ENCODE measurements at regions not wholly inside any gene's neighbourhood (a gene's known extent, or its start where the extent isn't known, plus 50 kb on each side); places are given as distances from the start of the nearest gene placed in this dataset.

GRCh38 chr20:17017232-17017631, 209.6 kb upstream of the PCSK2 start:
- Histone ChIP-seq H3K4me3 (ENCODE audit: insufficient read depth, low read depth, low read length) (no peak overlapping the region), H3K4me1 (ENCODE audit: insufficient read depth, low read length) (no peaks in the 10 kb centered on the region), H3K9me3 (ENCODE audit: insufficient read depth, low read depth, low read length) (no peaks in the 10 kb centered on the region), H3K36me3 (ENCODE audit: insufficient read depth, low read length) (no peaks in the 10 kb centered on the region), H3K79me2 (ENCODE audit: insufficient read depth, low read length) (no peaks in the 10 kb centered on the region), H3K27me3 (ENCODE audit: insufficient read depth, low read length) (no peaks in the 10 kb centered on the region), H3K4me2 (ENCODE audit: low read length) (no peak overlapping the region), H2AFZ (ENCODE audit: low read depth, low read length) (no peak overlapping the region), H3K9ac (ENCODE audit: low read length) (no peak overlapping the region), H3K27ac (ENCODE audit: low read depth, low read length) (no peak overlapping the region), H4K20me1 (ENCODE audit: insufficient read depth, low read length) (no peaks in the 10 kb centered on the region)
- Mint-ChIP-seq H3K4me3 (ENCODE audit: unreplicated experiment) (no peak overlapping the region), H3K4me1 (ENCODE audit: low read depth, unreplicated experiment) (peaks cover 3% of the 10 kb centered on the region), H3K27me3 (ENCODE audit: low read depth, unreplicated experiment) (peaks cover 8% of the 10 kb centered on the region), H3K9me3 (ENCODE audit: unreplicated experiment) (no peaks in the 10 kb centered on the region), H3K36me3 (ENCODE audit: low read depth, unreplicated experiment) (no peaks in the 10 kb centered on the region), H3K27ac (ENCODE audit: unreplicated experiment) (no peak overlapping the region)
- FAIRE-seq = no peak
- TF ChIP-seq, protein P1, sequence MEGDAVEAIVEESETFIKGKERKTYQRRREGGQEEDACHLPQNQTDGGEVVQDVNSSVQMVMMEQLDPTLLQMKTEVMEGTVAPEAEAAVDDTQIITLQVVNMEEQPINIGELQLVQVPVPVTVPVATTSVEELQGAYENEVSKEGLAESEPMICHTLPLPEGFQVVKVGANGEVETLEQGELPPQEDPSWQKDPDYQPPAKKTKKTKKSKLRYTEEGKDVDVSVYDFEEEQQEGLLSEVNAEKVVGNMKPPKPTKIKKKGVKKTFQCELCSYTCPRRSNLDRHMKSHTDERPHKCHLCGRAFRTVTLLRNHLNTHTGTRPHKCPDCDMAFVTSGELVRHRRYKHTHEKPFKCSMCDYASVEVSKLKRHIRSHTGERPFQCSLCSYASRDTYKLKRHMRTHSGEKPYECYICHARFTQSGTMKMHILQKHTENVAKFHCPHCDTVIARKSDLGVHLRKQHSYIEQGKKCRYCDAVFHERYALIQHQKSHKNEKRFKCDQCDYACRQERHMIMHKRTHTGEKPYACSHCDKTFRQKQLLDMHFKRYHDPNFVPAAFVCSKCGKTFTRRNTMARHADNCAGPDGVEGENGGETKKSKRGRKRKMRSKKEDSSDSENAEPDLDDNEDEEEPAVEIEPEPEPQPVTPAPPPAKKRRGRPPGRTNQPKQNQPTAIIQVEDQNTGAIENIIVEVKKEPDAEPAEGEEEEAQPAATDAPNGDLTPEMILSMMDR (IDR thresholded peaks at IDR 0.05; ENCODE audit: insufficient read depth, low read depth, low read length) = no peak
- no peak for TF ChIP-seq EZH2 (IDR thresholded peaks at IDR 0.05; ENCODE audit: insufficient read depth, low read length)
- no peak for DNase-seq (ENCODE audit: low read depth)

- no peaks in the 10 kb centered on the region for H3K9me3 ChIP-seq (ENCODE audit: insufficient read depth, low read depth, low read length)
- H3K4me2 ChIP-seq (ENCODE audit: low read length) = no peak overlapping the region
- FAIRE-seq (no peak), DNase-seq (ENCODE audit: low read depth) (no peak)
- Mint-ChIP-seq H3K27ac (ENCODE audit: unreplicated experiment) (no peak overlapping the region), H3K27me3 (ENCODE audit: low read depth, unreplicated experiment) (peaks cover 3% of the 10 kb centered on the region), H3K36me3 (ENCODE audit: low read depth, unreplicated experiment) (no peaks in the 10 kb centered on the region), H3K4me1 (ENCODE audit: low read depth, unreplicated experiment) (peaks cover 32% of the 10 kb centered on the region), H3K9me3 (ENCODE audit: unreplicated experiment) (no peaks in the 10 kb centered on the region), H3K4me3 (ENCODE audit: unreplicated experiment) (no peak overlapping the region)
- H4K20me1 ChIP-seq (ENCODE audit: insufficient read depth, low read length) = no peaks in the 10 kb centered on the region
- no peak overlapping the region for H3K9ac ChIP-seq (ENCODE audit: low read length)
- TF ChIP-seq EZH2 (IDR thresholded peaks at IDR 0.05; ENCODE audit: insufficient read depth, low read length) = no peak
- TF ChIP-seq, protein P1 (IDR thresholded peaks at IDR 0.05; ENCODE audit: insufficient read depth, low read depth, low read length) = no peak
- no peak overlapping the region for H3K4me3 ChIP-seq (ENCODE audit: insufficient read depth, low read depth, low read length)
- H3K27me3 ChIP-seq (ENCODE audit: insufficient read depth, low read length) = no peaks in the 10 kb centered on the region
- no peaks in the 10 kb centered on the region for H3K79me2 ChIP-seq (ENCODE audit: insufficient read depth, low read length)
- no peaks in the 10 kb centered on the region for H3K36me3 ChIP-seq (ENCODE audit: insufficient read depth, low read length)
- no peak overlapping the region for H2AFZ ChIP-seq (ENCODE audit: low read depth, low read length)
- H3K27ac ChIP-seq (ENCODE audit: low read depth, low read length) = no peak overlapping the region
- H3K4me1 ChIP-seq (ENCODE audit: insufficient read depth, low read length) = peaks cover 13% of the 10 kb centered on the region
These were observed 205.4 kb upstream of the PCSK2 start for GRCh38 chr20:17021481-17021880.

GRCh38 chr20:17023036-17023435, 203.8 kb upstream of the PCSK2 start:
- Mint-ChIP-seq H3K9me3 (ENCODE audit: unreplicated experiment) (peaks cover 5% of the 10 kb centered on the region), H3K27ac (ENCODE audit: unreplicated experiment) (peak overlapping the region; percentile 35), H3K4me1 (ENCODE audit: low read depth, unreplicated experiment) (peaks cover 34% of the 10 kb centered on the region), H3K4me3 (ENCODE audit: unreplicated experiment) (no peak overlapping the region), H3K36me3 (ENCODE audit: low read depth, unreplicated experiment) (no peaks in the 10 kb centered on the region), H3K27me3 (ENCODE audit: low read depth, unreplicated experiment) (peaks cover 3% of the 10 kb centered on the region)
- H3K79me2 ChIP-seq (ENCODE audit: insufficient read depth, low read length) = no peaks in the 10 kb centered on the region
- no peaks in the 10 kb centered on the region for H3K27me3 ChIP-seq (ENCODE audit: insufficient read depth, low read length)
- no peak overlapping the region for H3K4me2 ChIP-seq (ENCODE audit: low read length)
- peaks cover 15% of the 10 kb centered on the region for H3K4me1 ChIP-seq (ENCODE audit: insufficient read depth, low read length)
- no peak for DNase-seq (ENCODE audit: low read depth)
- TF ChIP-seq, protein P1 (IDR thresholded peaks at IDR 0.05; ENCODE audit: insufficient read depth, low read depth, low read length) = no peak
- TF ChIP-seq EZH2 (IDR thresholded peaks at IDR 0.05; ENCODE audit: insufficient read depth, low read length) = no peak
- H2AFZ ChIP-seq (ENCODE audit: low read depth, low read length) = no peak overlapping the region
- no peak overlapping the region for H3K9ac ChIP-seq (ENCODE audit: low read length)
- FAIRE-seq = no peak
- H4K20me1 ChIP-seq (ENCODE audit: insufficient read depth, low read length) = no peaks in the 10 kb centered on the region
- no peak overlapping the region for H3K4me3 ChIP-seq (ENCODE audit: insufficient read depth, low read depth, low read length)
- no peaks in the 10 kb centered on the region for H3K36me3 ChIP-seq (ENCODE audit: insufficient read depth, low read length)
- no peaks in the 10 kb centered on the region for H3K9me3 ChIP-seq (ENCODE audit: insufficient read depth, low read depth, low read length)
- no peak overlapping the region for H3K27ac ChIP-seq (ENCODE audit: low read depth, low read length)
